ENCODE measurements at regions not wholly inside any gene's neighbourhood (a gene's known extent, or its start where the extent isn't known, plus 50 kb on each side); places are given as distances from the start of the nearest gene placed in this dataset.

DNA sequence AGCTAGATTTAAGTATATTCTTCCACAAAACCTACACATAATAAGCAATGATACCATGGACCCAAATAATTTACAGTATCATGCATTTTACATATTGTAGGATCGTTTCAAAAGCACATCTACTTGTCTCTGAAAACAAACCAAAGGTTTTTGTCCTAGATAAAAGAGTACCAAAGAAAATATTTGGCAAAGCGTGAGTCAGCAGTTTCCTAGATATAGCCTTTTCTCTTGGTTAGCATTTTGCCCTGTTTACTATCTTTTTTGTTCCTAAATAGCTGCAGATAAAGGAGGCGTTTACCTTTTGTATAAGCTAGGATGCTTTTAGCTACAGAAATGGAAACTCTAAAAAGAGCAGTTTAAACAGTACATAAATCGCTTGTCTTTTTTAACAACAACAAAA lies 305.8 kb upstream of the GULP1 start:
- Mint-ChIP-seq H3K36me3 (no peaks in the 10 kb centered on the region), H3K27me3 (no peaks in the 10 kb centered on the region), H3K27ac (no peak overlapping the region), H3K9me3 (peaks cover 0 to 4% (median 3%) of the 10 kb centered on the region in 3 donors), H3K4me1 (peaks cover 0 to 4% (median 2%) of the 10 kb centered on the region in 3 donors), H3K4me3 (no peak overlapping the region)

DNA sequence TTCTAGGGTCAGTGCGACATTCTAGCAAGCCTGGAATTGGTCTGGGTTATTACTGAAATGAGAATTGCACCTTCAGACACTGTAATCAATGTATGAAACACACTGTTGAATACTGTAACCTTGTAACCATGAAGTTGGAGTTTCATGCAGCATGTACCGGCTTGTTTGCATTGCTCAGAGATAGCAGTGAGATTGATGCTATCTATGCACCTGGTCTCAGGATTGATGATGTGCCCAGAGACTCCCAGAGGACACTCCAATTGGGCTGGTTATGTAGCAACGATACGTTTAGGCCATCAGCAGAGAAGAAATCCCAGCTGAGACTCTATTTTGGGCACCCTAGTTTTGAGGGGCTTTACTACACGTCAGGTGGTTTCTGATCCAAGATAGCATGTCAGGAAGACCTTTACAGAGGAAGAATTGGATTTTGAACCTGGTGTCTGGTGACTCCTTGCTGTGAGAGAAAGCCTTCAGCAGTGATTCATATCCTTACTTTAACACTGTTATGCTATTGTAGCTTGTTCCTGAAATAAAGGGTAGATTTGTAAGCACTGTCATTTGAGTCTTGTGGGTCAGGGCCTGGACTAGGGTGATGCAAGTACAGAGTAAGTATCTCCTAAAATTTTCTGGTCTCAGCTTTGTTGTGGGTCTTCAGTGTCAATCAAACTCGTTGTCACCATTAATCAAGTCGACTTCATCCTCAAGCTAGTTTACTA lies 305.1 kb upstream of the GULP1 start:
- Mint-ChIP-seq H3K9me3 (peaks cover 0 to 4% (median 3%) of the 10 kb centered on the region in 3 donors), H3K4me3 (no peak overlapping the region), H3K27ac (no peak overlapping the region), H3K36me3 (no peaks in the 10 kb centered on the region), H3K27me3 (no peaks in the 10 kb centered on the region), H3K4me1 (peaks cover 0 to 4% (median 2%) of the 10 kb centered on the region in 3 donors)

DNA sequence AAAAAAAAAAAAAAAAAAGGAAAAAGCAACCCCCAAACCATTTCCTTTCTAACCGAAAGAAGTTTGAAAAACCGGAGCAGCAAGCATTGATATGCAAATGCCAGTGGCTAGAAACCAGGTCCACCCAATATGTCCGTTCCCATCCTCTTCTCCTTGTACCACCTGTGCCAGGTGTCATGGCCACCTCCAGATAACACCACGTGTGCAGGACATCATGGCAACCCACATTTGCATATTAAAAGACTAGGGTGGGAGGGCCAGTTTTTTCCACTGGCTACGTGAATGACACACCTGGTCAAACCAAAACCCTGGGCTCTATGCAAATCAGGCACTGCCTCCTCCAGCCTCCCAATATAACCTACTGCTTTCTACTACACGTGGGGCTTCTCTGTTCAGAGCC lies 303.3 kb upstream of the GULP1 start:
- Mint-ChIP-seq H3K9me3 (peaks cover 0 to 3% (median 3%) of the 10 kb centered on the region in 3 donors), H3K4me1 (peaks cover 0 to 4% (median 2%) of the 10 kb centered on the region in 3 donors), H3K27ac (no peak overlapping the region), H3K36me3 (no peaks in the 10 kb centered on the region), H3K4me3 (peak overlapping the region in 1 of 4 donors; percentile 21), H3K27me3 (no peaks in the 10 kb centered on the region)

DNA sequence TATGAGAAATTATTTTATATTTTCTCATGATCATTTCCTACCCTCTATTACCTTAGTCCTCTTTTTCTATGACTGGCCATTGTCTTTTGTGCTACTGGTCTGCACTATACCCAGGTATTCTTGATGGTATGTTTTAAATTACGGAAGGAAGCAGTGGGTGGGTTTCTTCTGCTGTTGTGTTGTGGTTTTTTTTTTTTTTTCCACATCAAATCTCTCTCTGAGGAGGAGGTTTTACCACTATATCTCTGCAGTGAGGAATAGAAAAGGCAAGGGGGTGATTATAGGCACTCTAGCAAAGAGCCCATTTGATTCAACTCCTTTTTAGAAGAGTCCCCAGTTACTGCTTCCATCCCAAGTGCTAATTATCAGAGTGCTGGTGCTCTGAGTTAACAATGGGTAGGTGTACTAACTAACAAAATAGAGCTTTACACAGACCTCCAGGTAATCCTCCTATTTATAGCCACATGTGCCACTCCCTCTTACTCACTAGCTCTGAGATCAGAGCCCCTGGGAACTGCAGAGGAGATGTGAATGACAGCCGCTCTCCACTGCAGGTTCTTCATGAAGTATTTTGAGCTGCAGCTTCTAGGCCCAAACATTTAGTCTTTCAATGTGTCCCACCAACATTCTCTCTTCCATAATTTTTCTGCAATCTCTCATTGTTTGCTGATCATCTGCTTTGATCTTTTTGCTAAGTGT lies 301.6 kb upstream of the GULP1 start:
- no peak overlapping the region for H3K27ac Mint-ChIP-seq
- no peak overlapping the region for H3K4me3 Mint-ChIP-seq
- peaks cover 0 to 3% (median 0%) of the 10 kb centered on the region in 3 donors for H3K9me3 Mint-ChIP-seq
- H3K27me3 Mint-ChIP-seq = no peaks in the 10 kb centered on the region
- no peaks in the 10 kb centered on the region for H3K36me3 Mint-ChIP-seq
- H3K4me1 Mint-ChIP-seq = peaks cover 0 to 4% (median 2%) of the 10 kb centered on the region in 3 donors

DNA sequence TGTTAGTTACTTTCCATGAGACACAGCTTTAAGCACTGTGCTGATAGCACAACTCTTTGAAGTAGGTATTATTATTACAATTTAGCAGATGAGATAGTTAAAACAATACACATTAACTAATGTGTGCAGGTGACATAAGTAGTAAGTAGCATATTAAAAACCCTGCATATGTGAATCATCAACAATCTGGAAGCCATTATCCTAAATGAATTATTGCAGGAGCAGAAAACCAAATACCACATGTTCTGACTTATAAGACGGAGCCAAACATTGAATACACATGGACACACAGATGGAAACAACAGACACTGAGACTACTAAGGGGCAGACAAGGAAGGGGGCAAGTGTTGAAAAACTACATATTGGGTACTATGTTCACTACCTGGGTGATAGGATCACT lies 300.3 kb upstream of the GULP1 start:
- H3K4me3 Mint-ChIP-seq = no peak overlapping the region
- no peak overlapping the region for H3K27ac Mint-ChIP-seq
- H3K36me3 Mint-ChIP-seq = no peaks in the 10 kb centered on the region
- H3K27me3 Mint-ChIP-seq = no peaks in the 10 kb centered on the region
- peaks cover 0 to 3% (median 0%) of the 10 kb centered on the region in 3 donors for H3K9me3 Mint-ChIP-seq
- peaks cover 0 to 4% (median 2%) of the 10 kb centered on the region in 3 donors for H3K4me1 Mint-ChIP-seq

DNA sequence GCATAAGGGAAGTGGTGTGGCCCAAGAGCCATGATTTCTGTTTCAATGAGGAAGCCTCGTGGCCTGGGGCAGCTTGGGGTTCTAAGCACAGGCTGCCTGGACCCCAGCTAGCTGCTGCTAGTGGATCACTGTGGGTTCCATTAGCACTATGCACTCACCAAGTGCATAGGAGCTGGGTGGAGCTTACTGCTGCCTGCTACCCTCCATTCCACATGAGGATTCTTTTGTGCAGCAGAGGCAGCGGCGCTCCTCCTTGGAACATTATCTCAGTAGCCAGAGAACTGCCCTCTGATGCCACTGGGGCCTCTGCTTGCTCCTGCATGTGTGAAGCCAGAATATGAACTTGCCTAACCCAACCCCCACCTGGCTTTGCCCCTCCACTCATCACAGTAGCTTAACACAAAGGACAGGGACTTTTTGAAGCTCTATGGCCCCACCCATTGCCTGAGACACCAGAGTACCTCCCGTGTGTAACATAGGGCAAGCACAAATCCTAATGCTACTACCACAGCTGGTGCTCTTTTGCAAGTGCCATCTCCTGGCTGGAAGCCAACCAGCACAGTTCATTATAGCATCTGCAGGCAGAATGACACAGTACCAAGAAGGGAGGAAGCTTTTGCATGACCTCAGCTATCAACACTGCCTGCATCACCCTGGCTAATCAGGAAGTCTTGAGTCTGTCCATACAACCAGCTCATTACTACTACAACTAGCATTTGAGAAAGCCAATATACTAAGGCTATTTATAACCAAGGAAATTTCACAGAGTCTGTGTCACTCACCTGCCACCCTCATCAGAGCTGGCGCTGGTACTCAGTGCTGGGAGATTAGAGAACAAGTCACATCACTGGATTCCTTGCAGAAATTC lies 297.0 kb upstream of the GULP1 start:
- peak overlapping the region in 1 of 3 donors; percentile 35 for H3K27ac Mint-ChIP-seq

DNA sequence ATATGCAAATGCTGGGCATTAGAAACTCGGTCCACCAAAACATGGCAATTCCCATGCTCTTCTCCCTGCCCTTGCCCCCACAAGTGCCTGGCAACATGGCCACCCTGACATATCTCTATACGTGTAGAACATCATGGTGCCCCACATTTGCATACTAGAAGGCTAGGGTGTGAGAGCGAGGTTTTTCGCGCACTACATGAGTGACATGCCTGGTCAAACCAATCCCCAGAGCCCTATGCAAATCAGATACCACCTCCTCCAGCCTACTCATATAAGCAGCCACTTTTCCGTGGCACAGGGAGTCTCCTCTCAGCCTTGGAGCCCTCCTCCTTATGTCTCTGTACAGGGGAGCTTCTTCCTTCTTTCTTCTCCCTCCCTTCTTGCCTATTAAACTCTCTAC lies 296.1 kb upstream of the GULP1 start:
- no peaks in the 10 kb centered on the region for H3K4me1 Mint-ChIP-seq
- H3K4me3 Mint-ChIP-seq = no peak overlapping the region
- H3K27ac Mint-ChIP-seq = no peak overlapping the region
- peaks cover 0 to 2% (median 0%) of the 10 kb centered on the region in 3 donors for H3K9me3 Mint-ChIP-seq
- no peaks in the 10 kb centered on the region for H3K27me3 Mint-ChIP-seq
- no peaks in the 10 kb centered on the region for H3K36me3 Mint-ChIP-seq

More for the DNA sequence above, 297.0 kb upstream of the GULP1 start:
- peaks cover 0 to 1% (median 0%) of the 10 kb centered on the region in 3 donors for H3K9me3 Mint-ChIP-seq
- no peaks in the 10 kb centered on the region for H3K36me3 Mint-ChIP-seq
- no peaks in the 10 kb centered on the region for H3K27me3 Mint-ChIP-seq
- H3K4me3 Mint-ChIP-seq = no peak overlapping the region
- no peaks in the 10 kb centered on the region for H3K4me1 Mint-ChIP-seq

DNA sequence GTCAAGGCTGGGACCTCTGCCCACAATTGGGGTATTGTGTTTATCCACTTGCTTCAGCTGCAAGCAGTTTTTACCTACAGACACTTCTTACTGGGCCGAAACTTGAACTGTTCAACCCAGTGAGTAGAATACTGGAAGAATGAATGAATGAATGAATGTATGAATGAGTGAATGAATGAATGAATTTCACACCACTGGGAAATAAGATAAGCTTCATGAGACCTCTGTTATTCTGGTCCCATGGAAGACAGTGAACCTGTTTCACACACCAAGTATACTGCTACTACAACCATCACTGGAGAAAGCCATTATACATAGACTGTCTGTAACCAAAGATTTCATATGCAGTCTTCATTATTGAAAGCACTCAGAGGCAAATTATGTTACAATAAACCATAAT lies 295.0 kb upstream of the GULP1 start:
- H3K27me3 Mint-ChIP-seq = no peaks in the 10 kb centered on the region
- H3K36me3 Mint-ChIP-seq = no peaks in the 10 kb centered on the region
- H3K4me1 Mint-ChIP-seq = no peaks in the 10 kb centered on the region
- no peak overlapping the region for H3K4me3 Mint-ChIP-seq
- peaks cover 0 to 2% (median 0%) of the 10 kb centered on the region in 3 donors for H3K9me3 Mint-ChIP-seq
- H3K27ac Mint-ChIP-seq = no peak overlapping the region

DNA sequence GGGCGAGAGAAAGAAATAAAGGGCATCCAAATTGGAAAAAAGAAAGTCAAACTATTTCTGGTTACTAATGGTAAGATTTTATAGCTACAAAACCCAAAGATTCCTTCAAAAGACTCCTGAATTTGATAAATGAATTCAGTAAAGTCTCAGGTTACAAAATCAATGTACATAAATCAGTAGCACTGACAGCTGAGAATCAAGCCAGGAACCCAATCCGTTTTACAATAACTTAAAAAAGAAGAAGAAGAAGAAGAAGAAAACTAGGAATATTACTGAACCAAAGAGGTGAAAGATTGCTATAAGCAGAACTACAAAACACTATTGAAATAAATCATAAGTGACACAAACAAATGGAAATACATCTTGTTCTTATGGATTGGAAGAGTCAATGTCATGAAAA lies 291.5 kb upstream of the GULP1 start:
- Mint-ChIP-seq H3K27ac (no peak overlapping the region), H3K9me3 (peaks cover 0 to 2% (median 0%) of the 10 kb centered on the region in 3 donors), H3K27me3 (no peaks in the 10 kb centered on the region), H3K4me1 (no peaks in the 10 kb centered on the region), H3K36me3 (no peaks in the 10 kb centered on the region), H3K4me3 (no peak overlapping the region)

DNA sequence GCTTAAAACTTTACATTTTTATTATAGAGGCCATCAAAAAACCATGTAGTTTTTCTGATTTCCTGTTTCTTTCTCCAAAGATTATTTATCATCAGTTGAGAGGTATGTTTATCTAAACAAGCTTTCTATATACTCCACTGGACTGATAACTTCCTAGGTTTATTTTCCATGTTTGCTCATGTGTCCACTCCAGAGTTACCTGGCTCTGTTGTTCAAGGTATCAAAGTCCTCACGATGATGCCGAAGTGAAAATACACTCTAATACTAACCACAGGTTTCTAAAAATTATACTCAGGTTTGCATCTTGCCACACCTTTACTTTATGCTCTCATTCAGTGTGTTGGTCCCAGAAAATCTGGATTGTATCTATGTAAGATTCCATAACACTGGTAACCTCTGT lies 287.9 kb upstream of the GULP1 start:
- no peaks in the 10 kb centered on the region for H3K36me3 Mint-ChIP-seq
- H3K27me3 Mint-ChIP-seq = no peaks in the 10 kb centered on the region
- no peaks in the 10 kb centered on the region for H3K4me1 Mint-ChIP-seq
- H3K9me3 Mint-ChIP-seq = peaks cover 0 to 2% (median 0%) of the 10 kb centered on the region in 3 donors
- no peak overlapping the region for H3K27ac Mint-ChIP-seq
- no peak overlapping the region for H3K4me3 Mint-ChIP-seq

DNA sequence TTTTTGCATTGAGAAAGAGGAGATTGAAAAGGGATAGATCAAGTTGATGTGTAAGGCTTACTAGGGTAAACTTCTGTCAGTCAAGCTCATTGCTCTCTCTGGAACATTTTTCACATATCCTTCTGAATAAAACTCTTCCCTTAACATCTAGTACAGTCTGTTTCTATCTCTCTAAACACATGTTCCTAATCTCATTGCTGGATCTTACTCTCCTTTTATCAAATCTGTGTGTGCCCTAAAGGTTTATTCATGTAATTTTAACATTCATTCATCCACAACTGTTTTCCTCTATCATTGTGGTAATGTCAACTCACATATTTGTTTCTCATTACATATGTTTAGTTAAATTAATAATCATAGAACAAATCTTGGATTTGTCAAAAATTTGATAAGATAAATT lies 277.9 kb upstream of the GULP1 start:
- H3K27me3 Mint-ChIP-seq = no peaks in the 10 kb centered on the region
- H3K4me3 Mint-ChIP-seq = no peak overlapping the region
- peaks cover 0 to 9% (median 1%) of the 10 kb centered on the region in 3 donors for H3K9me3 Mint-ChIP-seq
- H3K4me1 Mint-ChIP-seq = no peaks in the 10 kb centered on the region
- no peak overlapping the region for H3K27ac Mint-ChIP-seq
- no peaks in the 10 kb centered on the region for H3K36me3 Mint-ChIP-seq

DNA sequence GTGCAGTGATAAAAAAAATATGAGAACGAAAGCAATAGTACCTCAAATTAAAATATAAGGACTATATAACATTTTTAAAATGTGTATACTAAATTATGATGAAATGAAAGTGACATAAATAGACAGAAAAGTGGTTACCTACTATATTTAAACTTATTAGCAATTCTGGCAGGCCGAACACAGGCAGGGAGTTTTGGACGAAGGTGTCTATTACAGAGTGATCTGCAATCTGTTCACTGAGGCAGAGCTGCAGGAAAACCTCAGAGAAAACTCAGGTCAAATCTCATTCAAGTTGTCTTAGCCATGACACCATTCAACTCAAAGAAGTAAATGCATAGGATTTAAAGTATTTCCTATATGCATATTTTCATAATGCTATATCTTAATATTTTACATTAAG lies 274.8 kb upstream of the GULP1 start:
- H3K27ac Mint-ChIP-seq = no peak overlapping the region
- no peak overlapping the region for H3K4me3 Mint-ChIP-seq
- H3K9me3 Mint-ChIP-seq = peaks cover 3 to 11% (median 9%) of the 10 kb centered on the region in 3 donors
- no peaks in the 10 kb centered on the region for H3K4me1 Mint-ChIP-seq
- H3K36me3 Mint-ChIP-seq = no peaks in the 10 kb centered on the region
- H3K27me3 Mint-ChIP-seq = no peaks in the 10 kb centered on the region

DNA sequence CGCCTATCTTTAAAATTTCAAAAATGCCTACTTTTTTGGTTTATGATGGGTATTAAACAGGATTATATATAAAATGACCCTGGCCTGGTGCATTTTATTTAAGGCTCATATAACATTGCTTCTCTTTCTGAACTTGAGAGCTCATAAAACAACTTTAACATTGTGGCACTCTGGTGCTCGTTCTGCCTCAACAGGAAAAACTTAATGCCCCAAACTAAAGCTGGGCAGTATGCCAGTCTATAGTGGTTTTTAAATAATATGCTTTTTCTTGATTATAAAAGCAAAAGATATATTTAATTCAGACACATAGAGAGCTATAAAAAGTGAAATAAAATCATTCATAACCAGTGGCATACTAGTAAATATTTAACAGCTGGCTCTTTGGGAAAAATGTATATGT lies 269.3 kb upstream of the GULP1 start:
- Mint-ChIP-seq H3K27me3 (no peaks in the 10 kb centered on the region), H3K4me1 (no peaks in the 10 kb centered on the region), H3K9me3 (peaks cover 3 to 15% (median 4%) of the 10 kb centered on the region in 3 donors), H3K4me3 (no peak overlapping the region), H3K27ac (no peak overlapping the region), H3K36me3 (no peaks in the 10 kb centered on the region)

DNA sequence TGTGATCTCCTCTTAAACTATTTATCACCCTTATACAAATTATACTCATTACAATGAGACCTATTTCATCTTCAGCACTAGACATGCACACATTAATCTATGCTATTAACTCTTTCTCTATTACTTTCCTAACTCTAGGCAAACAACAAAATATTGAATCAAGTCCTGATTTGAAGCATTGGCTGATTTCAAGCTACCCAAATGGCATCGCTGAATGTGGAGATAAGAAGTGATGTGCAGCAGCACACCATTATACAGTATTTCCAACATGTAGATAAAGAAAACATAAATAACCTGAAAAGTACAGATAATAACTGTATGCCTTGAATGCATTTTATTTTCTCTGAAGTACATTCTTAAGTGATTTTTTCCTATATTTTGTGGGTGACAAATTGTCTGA lies 268.6 kb upstream of the GULP1 start:
- Mint-ChIP-seq H3K4me1 (no peaks in the 10 kb centered on the region), H3K36me3 (no peaks in the 10 kb centered on the region), H3K27ac (no peak overlapping the region), H3K27me3 (no peaks in the 10 kb centered on the region), H3K4me3 (no peak overlapping the region), H3K9me3 (peaks cover 3 to 15% (median 4%) of the 10 kb centered on the region in 3 donors)

DNA sequence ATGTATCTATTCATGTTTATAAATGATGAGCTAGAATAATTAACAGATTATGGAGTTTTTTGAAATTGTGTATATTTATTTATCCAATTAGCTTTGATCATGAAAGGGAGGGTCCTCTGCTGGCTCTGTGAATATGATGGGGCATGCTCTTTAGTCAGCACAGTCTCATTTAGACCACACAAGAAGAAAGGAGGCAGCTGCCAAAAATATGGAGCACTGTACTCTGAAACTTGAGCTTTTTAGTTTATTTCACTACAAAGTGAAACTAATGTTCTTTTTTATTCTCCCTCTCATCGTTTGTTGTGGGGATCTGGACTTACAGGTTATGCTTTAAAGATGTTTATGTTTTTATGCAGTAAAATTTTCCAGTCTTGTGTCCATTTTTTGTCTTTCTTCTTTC lies 266.9 kb upstream of the GULP1 start:
- Mint-ChIP-seq H3K9me3 (peaks cover 0 to 11% (median 2%) of the 10 kb centered on the region in 3 donors), H3K27me3 (no peaks in the 10 kb centered on the region), H3K27ac (no peak overlapping the region), H3K4me3 (no peak overlapping the region), H3K36me3 (no peaks in the 10 kb centered on the region), H3K4me1 (no peaks in the 10 kb centered on the region)

Measured in IgD-negative memory B cell (primary cell).